Activated T-cell treated with anti-CD3 and anti-CD28 coated beads, Interleukin-2, amount 50 U/mL, for 4 hours (primary cell): ENCODE measurements at regions not wholly inside any gene's neighbourhood (a gene's known extent, or its start where the extent isn't known, plus 50 kb on each side); places are given as distances from the start of the nearest gene placed in this dataset.

ENCODE experiments used
- ATAC-seq, 2 donors: fragments of 200-7000 bp; cut with Tn5 transposase; one replicate each; pipeline ENCODE4 v1.10.0; 2021
- DNase-seq: peaks from one replicate; pipeline ENCODE4 v3.0.0-alpha.2; 2020
- H3K27me3 Mint-ChIP-seq: one replicate; pipeline ENCODE4 v1.8.0; 2021; ENCODE audit warnings: low read depth, mixed read lengths
- H3K36me3 Mint-ChIP-seq: one replicate; pipeline ENCODE4 v1.8.0; 2022; ENCODE audit warnings: mixed read lengths; ENCODE audit not compliant: insufficient read depth
- H3K4me1 Mint-ChIP-seq: one replicate; pipeline ENCODE4 v1.8.0; 2021; ENCODE audit warnings: low read depth, mixed read lengths
- H3K4me3 Mint-ChIP-seq: one replicate; pipeline ENCODE4 v1.8.0; 2021; ENCODE audit warnings: mild to moderate bottlenecking, moderate library complexity, mixed read lengths
- H3K9me3 Mint-ChIP-seq: one replicate; pipeline ENCODE4 v1.8.0; 2021; ENCODE audit warnings: mixed read lengths

DNA sequence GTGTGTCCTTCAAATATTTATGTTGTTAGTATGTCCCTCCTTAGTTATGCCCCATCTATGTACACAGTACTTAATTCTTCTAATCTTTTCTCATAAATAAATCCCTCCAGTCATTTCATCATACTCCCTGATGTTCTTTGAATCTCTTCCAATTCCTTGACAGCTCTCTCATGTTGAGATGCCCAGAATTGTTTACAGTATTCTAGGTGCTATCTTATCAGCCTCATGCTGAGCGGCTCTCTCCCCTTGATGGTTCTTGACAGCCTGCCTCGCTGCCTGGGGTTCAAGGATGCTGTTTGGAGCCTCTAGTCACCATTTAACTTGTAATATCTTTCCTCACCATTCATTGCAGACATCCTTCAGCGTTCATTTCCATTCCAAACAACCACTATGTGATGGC, 799.2 kb downstream of the BRINP1 start:
- H3K9me3 Mint-ChIP-seq: peaks cover 3% of the 10 kb centered on the region
- H3K27me3 Mint-ChIP-seq: no peaks in the 10 kb centered on the region
- no peak overlapping the region for H3K4me3 Mint-ChIP-seq
- no peaks in the 10 kb centered on the region for H3K4me1 Mint-ChIP-seq
- no peaks in the 10 kb centered on the region for H3K36me3 Mint-ChIP-seq
- ATAC-seq: no peak
- DNase-seq: no peak

DNA sequence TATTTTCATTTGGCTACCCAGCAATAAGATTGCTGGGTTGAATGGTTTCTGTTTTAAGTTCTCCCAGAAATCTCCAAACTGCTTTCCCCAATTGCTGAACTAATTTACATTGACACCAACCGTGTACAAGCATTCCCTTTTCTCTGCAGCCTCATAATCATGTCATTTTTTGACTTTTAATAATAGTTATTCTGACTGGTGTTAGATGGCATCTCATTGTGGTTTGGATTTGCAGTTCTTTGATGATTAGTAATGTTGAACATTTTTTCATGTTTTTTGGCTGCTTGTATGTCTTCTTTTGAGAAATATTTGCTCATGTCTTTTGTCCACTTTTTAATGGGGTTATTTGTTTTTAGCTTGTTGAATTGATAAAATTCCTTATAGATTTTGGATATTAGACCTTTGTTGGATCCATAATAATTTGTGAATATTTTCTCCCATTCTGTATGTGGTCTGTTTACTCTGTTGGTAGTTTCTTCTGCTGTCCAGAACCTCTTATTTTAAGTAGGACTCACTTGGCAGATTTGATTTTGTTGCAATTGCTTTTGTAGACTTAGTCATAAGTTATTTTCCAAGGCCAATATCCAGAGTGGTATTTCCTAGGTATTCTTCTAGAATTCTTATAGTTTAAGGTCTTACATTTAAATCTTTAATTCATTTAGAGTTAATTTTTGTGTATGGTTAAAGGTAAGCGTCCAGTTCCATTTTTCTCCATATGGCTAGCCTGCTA, 793.7 kb downstream of the BRINP1 start:
- Mint-ChIP-seq H3K4me3 (no peak overlapping the region), H3K36me3 (no peaks in the 10 kb centered on the region), H3K9me3 (peaks cover 14% of the 10 kb centered on the region), H3K27me3 (no peaks in the 10 kb centered on the region), H3K4me1 (no peaks in the 10 kb centered on the region)
- no peak for DNase-seq
- ATAC-seq: no peak

DNA sequence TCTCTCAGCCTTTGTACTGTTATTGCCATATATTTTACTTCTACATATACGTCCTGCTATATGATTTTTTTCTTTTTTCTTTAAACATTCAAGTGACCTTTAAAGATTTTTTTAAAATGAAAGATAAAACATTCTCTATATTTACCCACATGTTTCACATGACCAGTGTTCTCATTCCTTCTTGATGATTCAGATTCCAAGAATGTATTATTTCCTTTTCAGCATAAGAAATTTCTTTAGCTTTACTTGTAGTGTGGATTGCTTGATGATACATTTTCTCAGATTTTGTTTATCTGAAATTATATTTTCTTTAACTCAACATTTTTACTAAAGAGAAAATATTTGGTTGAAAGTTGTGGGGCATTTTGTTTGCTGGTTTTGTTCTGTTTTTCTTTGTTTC, 792.1 kb downstream of the BRINP1 start:
- DNase-seq: no peak
- peaks cover 14% of the 10 kb centered on the region for H3K9me3 Mint-ChIP-seq

GRCh38 chr9:118578467-118578866, 790.8 kb downstream of the BRINP1 start:
- no peak for DNase-seq
- no peak for ATAC-seq
- Mint-ChIP-seq H3K4me3 (no peak overlapping the region), H3K36me3 (no peaks in the 10 kb centered on the region), H3K27me3 (no peaks in the 10 kb centered on the region), H3K9me3 (peaks cover 11% of the 10 kb centered on the region), H3K4me1 (no peaks in the 10 kb centered on the region)

More for the DNA sequence above, 792.1 kb downstream of the BRINP1 start:
- Mint-ChIP-seq H3K27me3 (no peaks in the 10 kb centered on the region), H3K4me3 (no peak overlapping the region), H3K4me1 (no peaks in the 10 kb centered on the region), H3K36me3 (no peaks in the 10 kb centered on the region)
- no peak for ATAC-seq

DNA sequence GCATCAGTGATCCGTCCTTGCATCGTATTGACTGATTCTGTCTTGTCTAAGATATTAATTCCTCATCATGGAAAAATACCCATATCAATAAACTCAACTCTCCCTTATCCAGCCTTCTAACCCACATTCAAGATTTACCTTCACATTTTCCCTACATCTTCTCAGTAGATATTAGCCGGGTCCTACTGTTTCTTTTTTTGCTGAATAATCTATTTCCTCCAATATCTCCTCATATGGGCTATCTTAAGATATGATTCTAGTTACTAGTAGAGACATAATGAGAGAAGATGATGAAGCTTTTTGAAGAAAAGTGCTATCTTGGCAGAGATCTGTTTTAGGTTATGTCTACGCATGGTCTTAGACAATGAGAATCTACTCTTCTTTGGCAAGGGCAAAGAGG, 785.8 kb downstream of the BRINP1 start:
- Mint-ChIP-seq H3K27me3 (no peaks in the 10 kb centered on the region), H3K9me3 (peaks cover 16% of the 10 kb centered on the region), H3K4me3 (no peak overlapping the region), H3K4me1 (no peaks in the 10 kb centered on the region), H3K36me3 (no peaks in the 10 kb centered on the region)
- ATAC-seq (no peak), DNase-seq (no peak)

DNA sequence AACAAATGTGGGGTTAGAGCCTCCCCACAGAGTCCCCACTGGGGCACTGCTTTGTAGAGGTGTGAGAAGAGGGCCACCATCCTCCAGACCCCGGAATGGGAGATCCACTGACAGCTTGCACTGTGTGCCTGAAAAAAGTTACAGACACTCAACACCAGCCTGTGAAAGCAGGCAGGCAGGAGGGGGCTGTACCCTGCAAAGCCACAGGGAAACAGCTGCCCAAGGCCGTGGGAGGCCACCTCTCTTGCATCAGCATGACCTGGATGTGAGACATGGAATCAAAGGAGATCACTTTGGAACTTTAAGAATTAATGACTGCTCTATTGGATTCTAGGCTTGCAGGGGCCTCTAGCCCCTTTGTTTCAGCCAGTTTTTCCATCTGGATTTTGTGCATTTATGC, 782.3 kb downstream of the BRINP1 start:
- no peaks in the 10 kb centered on the region for H3K4me1 Mint-ChIP-seq
- no peaks in the 10 kb centered on the region for H3K27me3 Mint-ChIP-seq
- H3K4me3 Mint-ChIP-seq: no peak overlapping the region
- peaks cover 16% of the 10 kb centered on the region for H3K9me3 Mint-ChIP-seq
- no peaks in the 10 kb centered on the region for H3K36me3 Mint-ChIP-seq
- no peak for ATAC-seq
- no peak for DNase-seq

DNA sequence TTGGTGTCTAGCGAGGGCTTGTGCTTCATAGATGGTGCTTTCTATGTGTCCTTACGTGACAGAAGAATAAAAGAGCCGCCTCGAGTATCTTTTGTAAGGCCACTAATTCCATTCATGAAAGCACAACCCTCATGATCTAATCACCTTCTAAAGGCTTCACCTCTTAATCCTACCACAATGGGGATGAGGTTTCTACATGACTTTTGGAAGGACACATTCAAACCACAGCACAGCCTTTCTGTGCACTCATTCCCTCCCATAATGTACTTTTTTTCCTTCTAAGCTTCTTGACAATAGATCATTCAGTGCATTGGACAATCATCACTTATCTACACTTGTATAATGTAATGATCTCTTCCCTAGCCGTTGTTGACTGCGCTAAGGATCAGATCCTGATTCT, 774.8 kb downstream of the BRINP1 start:
- DNase-seq (no peak), ATAC-seq (no peak)
- Mint-ChIP-seq H3K36me3 (no peaks in the 10 kb centered on the region), H3K4me3 (no peak overlapping the region), H3K9me3 (no peaks in the 10 kb centered on the region), H3K27me3 (no peaks in the 10 kb centered on the region), H3K4me1 (no peaks in the 10 kb centered on the region)

DNA sequence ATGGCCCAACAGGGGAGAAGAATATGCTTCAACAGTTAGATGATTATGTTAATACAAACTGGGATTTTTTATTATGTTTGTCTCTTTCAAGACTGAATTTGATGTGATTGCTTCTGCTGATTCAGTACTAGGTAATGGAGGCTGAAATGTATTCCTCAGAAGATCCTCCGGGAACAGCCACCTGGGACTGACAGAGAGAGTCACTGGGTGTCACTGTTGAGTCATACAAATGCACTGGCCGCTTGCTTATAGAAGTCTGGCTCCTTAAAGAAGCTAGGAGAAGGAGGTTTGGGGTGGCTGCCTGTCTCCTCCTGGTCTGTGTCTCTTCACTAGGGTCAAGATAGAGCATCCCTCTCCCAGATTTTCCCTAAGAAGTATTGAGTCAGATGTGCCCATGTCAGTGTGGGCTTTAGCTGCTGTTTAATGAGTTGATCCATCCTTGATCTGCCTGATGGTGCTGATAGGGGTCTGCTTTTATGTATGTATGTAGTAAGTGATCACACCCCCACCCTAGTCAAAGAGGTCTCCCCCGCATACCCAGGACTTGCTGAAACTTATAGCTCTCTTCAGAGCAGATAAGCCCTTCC, 773.4 kb downstream of the BRINP1 start:
- no peak for ATAC-seq
- Mint-ChIP-seq H3K9me3 (no peaks in the 10 kb centered on the region), H3K36me3 (no peaks in the 10 kb centered on the region), H3K27me3 (no peaks in the 10 kb centered on the region), H3K4me1 (no peaks in the 10 kb centered on the region), H3K4me3 (no peak overlapping the region)
- no peak for DNase-seq

DNA sequence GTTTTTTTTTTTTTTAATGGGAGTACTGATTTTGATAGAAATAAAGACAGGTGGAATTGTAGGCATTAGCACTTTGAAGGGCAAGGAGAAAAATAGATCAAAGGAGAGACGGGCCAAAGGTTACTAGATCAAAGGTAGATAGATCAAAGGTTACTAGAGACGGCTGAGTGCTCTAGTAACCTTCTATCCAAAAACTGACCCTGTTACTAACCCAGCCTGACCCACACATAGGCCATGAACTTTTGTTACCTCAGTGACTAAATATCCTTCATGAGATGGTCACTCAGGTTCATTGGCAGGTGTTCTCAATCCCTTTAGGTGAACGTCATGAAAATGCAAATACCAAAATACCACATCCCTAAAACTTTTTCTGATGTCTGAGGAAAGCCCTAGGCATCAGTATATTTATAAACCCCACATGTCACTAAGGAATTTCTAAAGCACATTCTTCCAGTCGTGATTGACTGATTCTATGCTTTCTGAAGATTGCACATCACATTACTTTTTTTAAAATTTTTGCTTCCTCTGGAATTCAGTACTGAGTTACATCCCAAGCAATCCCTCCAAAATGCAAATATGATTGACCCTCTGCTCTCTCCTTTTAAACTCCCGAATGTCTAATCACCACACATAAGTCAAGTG, 772.7 kb downstream of the BRINP1 start:
- no peak for DNase-seq
- no peaks in the 10 kb centered on the region for H3K4me1 Mint-ChIP-seq
- no peak for ATAC-seq
- H3K4me3 Mint-ChIP-seq: no peak overlapping the region
- H3K27me3 Mint-ChIP-seq: no peaks in the 10 kb centered on the region
- no peaks in the 10 kb centered on the region for H3K36me3 Mint-ChIP-seq
- H3K9me3 Mint-ChIP-seq: no peaks in the 10 kb centered on the region

DNA sequence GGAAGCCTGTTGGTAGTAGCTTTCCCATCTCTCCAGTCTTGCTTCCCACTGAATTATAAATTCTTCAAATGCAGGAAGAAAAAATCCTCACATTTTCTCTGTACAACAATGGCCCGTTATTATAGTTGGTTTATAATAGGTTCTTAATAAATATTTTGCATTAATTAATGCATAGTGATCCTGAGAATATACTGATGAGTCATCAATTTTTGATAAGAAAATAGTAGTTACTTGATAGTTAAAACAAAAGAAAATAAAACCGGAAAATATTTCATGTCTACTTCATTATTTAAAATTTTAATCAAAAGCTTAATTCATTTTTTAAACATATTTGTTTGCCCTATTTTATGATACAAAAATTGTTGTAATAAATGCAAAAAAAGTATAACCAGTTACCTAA, 762.6 kb downstream of the BRINP1 start:
- DNase-seq (no peak), ATAC-seq (no peak)
- Mint-ChIP-seq H3K9me3 (no peaks in the 10 kb centered on the region), H3K4me1 (no peaks in the 10 kb centered on the region), H3K4me3 (no peak overlapping the region), H3K36me3 (no peaks in the 10 kb centered on the region), H3K27me3 (no peaks in the 10 kb centered on the region)

DNA sequence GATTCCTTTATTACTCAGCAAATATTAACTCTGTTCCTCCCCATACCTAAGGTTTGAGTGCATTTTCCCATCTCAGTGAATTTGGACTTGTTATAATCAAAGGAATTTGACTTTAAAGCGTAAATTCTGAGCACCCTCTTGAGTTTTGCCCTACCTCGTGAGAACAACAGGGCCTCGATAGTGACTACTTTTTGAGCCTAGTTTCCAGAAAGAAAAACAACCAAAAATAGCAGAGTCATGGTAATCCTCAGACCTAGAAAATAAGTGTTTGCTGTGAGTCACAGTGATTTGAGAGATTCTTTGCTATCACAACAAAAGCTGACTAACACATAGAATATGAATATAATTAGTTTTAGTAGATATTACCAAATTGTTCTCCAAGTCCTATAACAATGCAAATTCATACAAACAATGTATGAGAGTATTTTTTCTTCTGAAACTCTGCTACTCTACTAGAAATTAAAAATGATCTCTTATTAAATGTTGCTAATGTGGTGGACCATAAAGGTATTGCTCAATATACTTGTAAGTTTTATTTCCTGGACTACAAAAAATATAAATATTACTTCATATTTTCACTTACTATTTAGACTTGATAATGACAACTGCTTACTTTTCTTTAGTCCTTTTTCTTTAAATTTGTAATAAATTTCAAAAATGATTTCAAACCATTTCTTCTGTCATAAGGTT, 759.7 kb downstream of the BRINP1 start:
- DNase-seq (no peak), ATAC-seq (no peak)
- Mint-ChIP-seq H3K9me3 (peaks cover 2% of the 10 kb centered on the region), H3K4me3 (no peak overlapping the region), H3K27me3 (no peaks in the 10 kb centered on the region), H3K36me3 (no peaks in the 10 kb centered on the region), H3K4me1 (no peaks in the 10 kb centered on the region)

- Mint-ChIP-seq H3K27me3 (no peaks in the 10 kb centered on the region), H3K4me3 (no peak overlapping the region), H3K4me1 (no peaks in the 10 kb centered on the region), H3K9me3 (peaks cover 2% of the 10 kb centered on the region), H3K36me3 (no peaks in the 10 kb centered on the region)
- DNase-seq (no peak), ATAC-seq (no peak)
Measured at GRCh38 chr9:118612201-118612600, 757.0 kb downstream of the BRINP1 start.

DNA sequence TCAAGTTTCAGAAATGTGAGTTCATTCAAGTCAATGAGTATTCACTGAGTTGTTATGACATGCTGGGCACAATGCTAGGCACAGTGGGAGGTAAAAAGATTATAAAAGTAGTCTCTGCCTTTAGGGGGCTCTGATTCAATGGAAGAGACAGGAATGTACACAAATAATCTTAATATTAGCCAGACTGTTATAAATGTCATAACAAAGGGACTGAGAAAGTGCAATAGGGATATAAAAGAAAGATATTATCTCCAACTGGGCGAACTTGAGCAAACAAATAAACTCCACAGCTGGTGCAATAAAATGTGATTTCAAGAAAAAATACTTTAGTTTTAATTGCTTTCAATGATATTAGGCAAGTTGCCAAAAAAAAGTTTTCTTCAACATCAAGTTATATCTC, 755.2 kb downstream of the BRINP1 start:
- Mint-ChIP-seq H3K36me3 (no peaks in the 10 kb centered on the region), H3K27me3 (no peaks in the 10 kb centered on the region), H3K4me3 (no peak overlapping the region), H3K9me3 (peaks cover 13% of the 10 kb centered on the region), H3K4me1 (no peaks in the 10 kb centered on the region)
- no peak for ATAC-seq
- DNase-seq: no peak

DNA sequence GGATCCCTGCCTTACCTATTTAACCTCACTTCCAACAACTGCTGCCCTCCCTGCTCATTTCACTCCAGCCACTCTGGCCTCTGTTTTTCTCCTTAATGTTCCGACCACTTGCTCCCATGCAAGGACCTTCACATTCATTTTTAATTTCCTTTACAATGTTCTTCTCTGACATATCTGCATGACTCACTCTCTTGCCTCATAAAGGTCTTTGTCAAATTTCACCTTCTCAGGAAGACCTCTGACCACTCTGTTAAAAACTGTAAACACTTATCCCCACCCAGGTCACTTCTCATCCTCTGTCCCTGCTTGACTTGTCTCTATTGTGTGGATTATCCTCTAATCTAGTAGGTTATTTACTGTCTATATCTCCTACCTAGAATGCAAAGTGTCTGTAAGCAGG, 751.2 kb downstream of the BRINP1 start:
- Mint-ChIP-seq H3K4me1 (no peaks in the 10 kb centered on the region), H3K36me3 (no peaks in the 10 kb centered on the region), H3K27me3 (no peaks in the 10 kb centered on the region), H3K9me3 (peaks cover 10% of the 10 kb centered on the region), H3K4me3 (no peak overlapping the region)
- ATAC-seq: no peak
- DNase-seq: no peak

GRCh38 chr9:118618849-118619248, 750.4 kb downstream of the BRINP1 start:
- Mint-ChIP-seq H3K9me3 (peaks cover 10% of the 10 kb centered on the region), H3K4me1 (no peaks in the 10 kb centered on the region), H3K36me3 (no peaks in the 10 kb centered on the region), H3K4me3 (no peak overlapping the region), H3K27me3 (no peaks in the 10 kb centered on the region)
- DNase-seq (no peak), ATAC-seq (no peak)
